ENCODE measurements at regions not wholly inside any gene's neighbourhood (a gene's known extent, or its start where the extent isn't known, plus 50 kb on each side); places are given as distances from the start of the nearest gene placed in this dataset.

DNA sequence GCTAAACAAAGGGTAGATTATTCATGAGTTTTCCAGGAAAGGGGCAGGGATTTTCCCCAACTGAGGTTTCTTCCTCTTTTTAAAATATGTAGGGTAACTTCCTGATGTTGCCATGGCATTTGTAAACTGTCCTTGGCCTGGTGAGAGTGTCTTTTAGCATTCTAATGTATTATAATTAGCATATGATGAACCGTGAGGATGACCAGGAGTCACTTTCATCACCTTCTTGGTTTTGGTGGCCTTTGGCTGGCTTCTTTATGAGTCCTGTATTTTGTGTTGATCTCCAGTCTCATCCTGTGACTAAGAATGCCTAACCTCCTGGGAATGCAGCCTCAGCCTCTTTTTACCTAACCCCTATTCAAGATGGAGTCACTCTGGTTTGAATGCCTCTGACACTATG is 391.0 kb upstream of the LINC00305 start:
- no peak for DNase-seq

- DNase-seq: no peak
Measured at GRCh38 chr18:64528646-64529045, 379.8 kb upstream of the LINC00305 start.

- no peak for DNase-seq
Measured at GRCh38 chr18:64519201-64519600, 370.3 kb upstream of the LINC00305 start.

- no peak for DNase-seq
Measured at GRCh38 chr18:64518191-64518590, 369.3 kb upstream of the LINC00305 start.

DNA sequence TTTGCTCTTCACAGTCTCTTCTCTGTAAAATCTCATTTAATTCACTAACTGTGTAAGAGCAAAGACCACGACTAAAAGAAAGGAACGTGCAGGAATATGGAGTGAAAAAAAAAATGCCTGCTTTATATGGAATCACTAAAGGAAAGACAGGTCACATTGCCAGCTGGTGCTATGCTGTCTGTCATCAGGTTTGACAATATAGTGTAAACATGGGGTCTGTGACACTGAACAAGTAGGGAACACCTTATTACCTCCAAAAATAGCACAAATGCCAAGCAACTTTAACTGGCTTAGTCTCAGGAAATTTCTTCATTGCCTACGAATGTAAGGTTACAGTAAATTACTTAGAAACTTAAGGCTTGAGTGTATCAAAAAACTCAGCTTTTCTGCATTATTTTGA is 364.5 kb upstream of the LINC00305 start:
- DNase-seq: no peak

GRCh38 chr18:64490207-64490606 is 341.3 kb upstream of the LINC00305 start:
- DNase-seq: no peak

GRCh38 chr18:64488698-64489097 is 339.8 kb upstream of the LINC00305 start:
- no peak for DNase-seq

GRCh38 chr18:64474773-64475172 is 325.9 kb upstream of the LINC00305 start:
- no peak for DNase-seq

DNA sequence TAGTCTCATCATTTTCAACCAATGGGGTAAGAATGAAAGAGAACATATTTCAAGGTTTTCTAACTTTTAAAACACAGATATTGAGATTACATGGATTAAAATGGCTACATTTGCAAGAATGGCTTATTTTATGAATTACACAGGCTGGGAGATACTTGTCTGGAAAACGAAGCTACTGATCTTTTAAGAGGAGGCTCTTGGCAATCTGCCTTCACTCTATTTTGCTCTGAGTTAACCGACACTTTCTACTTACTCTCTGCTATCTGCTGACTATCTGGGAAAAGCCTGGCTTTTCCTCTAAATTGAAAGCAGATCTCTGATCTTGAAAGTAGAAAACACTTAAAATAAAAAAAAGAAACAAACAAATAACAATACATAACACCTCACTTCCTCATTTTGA is 325.4 kb upstream of the LINC00305 start:
- no peak for DNase-seq

DNA sequence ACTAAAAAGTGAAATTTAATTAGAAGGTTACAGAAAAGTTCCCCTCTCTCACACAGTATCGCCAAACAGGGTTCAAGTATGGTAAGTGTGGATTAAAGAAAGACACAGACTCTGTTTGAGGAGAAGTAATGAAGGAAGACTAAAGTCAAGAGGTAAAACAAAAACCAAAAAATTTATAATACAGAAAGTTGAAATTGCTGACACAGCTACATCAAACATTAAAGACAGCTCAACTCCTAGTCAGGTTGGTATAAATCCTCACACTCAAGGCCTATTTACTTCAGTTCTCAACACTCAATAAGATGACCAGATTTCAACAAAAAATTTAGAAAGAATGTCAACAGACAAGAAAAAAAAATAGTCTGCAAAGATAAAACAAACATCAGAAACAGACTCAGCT is 300.5 kb upstream of the LINC00305 start:
- no peak for DNase-seq

- no peak for DNase-seq
Measured at GRCh38 chr18:64444819-64445218, 295.9 kb upstream of the LINC00305 start.

DNA sequence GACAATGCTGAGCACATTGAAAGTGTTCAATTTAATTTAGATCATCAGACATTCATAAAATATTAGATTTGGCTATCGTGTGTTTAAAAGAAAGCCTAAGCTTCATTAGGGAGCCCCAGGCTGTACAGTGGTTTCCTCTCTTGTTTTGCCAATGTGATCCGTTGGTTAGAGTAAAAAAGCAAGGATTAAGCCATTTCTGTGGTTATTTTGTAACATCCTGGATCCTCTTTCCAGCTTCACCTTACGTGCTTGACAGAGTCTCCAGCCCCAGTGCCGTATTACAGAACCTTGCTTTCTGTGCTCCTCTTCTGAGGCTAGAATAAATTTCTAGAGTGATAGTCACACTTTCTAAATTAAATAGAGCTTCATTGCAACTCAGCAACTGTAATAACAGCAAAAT is 289.3 kb upstream of the LINC00305 start:
- DNase-seq: no peak

DNA sequence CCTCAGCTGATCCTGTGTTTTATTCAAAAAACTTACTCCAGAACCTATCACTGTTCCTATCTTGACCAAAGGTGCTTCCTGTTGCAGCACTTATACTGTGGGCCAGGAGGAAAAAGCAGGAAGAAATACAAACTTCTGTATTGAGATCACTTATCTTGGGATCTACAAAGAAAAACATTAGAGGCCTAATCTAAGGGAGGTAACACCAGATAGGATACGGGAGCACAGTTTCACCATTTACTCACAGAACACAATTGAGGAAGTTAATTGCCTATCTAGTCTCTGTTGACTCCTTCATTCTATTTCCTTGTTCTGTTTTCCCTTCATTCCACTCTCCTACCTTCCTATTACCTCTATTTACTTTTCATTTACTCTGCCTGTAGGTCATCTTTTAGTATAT is 287.2 kb upstream of the LINC00305 start:
- DNase-seq: no peak

GRCh38 chr18:64419156-64419555 is 270.3 kb upstream of the LINC00305 start:
- no peak for DNase-seq

DNA sequence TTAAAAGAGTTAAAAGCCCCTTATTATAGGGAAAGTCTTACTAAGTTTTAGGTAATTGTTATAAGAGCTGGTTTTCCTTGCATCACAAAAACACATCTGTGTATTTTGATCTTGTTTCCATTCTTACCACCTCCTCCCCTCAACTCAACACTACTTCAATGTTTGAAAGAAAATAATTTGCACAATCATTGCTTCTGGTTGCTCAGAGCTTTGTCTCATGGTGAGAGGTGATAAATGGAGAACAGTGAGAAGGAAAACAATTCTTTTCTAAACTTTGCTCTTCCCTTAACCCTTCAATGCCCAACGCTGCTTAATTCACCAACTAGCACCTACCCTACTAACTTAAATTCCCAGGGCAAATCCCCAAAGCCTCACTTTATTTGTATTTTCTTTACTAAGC is 268.1 kb upstream of the LINC00305 start:
- no peak for DNase-seq

GRCh38 chr18:64415218-64415617 is 266.3 kb upstream of the LINC00305 start:
- DNase-seq: no peak

GRCh38 chr18:64410685-64411084 is 261.8 kb upstream of the LINC00305 start:
- DNase-seq: no peak

- DNase-seq: no peak
Measured at GRCh38 chr18:64409511-64409910, 260.6 kb upstream of the LINC00305 start.

DNA sequence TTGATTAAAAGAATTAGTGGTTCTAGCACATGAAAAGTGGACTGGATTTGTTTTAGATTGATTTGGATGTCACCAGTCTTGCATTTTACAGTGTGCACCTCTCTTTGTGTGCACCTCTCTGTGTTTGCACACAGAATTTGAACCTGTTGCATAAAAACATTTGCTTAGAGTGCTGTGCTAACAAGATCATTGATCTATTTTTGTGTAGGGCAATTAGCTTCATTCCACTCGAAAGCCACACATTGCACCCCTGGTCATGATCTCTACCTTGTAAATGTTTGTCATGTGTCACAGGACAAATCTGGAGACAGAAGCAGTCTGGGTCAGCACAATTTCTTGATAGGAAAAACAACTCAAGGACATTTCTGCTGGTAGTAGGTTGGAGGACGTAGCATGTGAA is 258.7 kb upstream of the LINC00305 start:
- DNase-seq: no peak

DNA sequence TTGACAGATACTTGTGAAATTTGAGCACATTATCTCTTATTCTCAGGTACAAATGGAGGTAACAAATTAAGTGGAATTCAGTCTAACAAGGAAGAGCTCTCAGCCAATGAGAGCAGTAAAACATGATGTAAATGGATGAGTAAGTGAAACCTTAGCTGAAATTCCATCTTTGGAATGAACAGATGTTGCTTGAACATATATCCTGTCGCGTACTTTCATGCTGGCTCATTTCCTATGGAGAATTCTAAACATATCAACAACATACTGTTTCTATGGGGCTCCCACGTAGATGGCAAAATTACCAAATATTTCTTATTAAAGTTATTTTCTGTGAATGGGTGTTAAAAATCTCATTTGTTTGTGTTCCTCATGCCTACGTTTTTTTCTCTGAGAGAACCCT is 256.3 kb upstream of the LINC00305 start:
- DNase-seq: no peak

DNA sequence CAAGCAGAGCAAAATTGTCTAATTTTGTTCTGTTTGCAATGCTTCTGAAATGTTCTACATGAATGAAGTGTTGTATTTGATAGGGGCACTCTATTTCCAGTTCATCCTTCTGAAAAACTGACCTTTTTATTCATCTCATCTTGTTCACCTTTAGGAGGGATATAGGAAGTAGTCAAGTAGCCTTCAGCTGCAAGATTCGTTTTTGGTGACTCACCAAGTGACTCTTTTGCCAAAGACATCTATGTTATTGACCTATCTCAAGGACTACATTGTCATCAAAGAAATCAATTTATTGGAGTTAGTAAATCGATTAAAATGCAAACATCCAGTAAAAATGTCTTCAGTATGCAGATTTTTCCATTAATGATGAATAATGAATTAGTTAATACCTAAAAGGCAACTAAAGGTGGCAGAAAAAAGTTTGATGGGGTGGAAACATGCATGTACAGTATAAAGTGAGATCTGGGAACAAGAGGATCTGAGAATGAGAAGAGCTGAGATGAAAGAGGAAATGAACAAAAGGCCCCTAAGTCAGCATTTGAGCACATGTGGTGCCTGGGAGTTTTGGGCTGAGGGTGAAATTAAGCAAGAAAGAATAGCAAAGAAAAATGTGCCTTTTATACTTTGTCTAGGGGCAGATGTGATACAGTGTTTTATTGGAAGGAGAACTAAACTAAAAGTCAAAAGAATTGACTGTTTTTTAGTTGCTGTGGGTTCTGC is 255.1 kb upstream of the LINC00305 start:
- DNase-seq: no peak

GRCh38 chr18:64402636-64403035 is 253.7 kb upstream of the LINC00305 start:
- DNase-seq: no peak

DNA sequence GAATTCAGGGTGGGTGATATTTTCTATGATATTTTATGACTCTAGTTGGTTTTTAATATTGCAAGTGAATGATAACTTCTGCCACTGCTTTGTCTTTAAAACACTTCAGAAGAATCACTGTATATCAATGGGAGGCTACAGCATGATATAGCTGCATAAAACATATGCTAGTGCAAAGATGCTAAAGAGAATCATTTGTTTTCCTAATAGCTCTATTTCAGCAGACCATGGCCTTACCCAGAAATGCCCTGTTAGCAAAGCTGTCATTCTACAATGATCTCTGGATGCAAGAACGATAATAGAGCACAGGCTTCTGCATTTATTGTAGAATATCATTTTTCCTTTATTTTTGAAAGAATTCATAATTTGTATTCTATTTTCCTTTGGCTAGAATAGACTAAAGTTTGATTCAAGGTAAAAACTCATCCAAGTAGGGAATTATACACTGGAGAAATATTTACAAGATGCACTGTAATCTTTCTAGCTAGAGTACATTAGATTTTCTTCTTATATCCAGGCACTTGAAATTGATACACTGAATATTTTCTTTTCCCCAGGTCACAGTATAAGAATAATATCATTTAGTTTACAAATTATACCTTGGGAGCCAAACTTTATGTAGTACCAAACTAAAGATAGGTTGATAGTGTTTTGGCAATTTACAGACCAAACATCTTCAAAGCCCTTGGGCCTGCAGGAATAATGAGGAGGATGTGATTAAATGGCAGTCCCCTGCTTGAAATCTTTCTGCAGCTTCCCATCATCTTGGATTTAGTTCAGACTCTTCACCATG is 252.6 kb upstream of the LINC00305 start:
- no peak for DNase-seq

DNA sequence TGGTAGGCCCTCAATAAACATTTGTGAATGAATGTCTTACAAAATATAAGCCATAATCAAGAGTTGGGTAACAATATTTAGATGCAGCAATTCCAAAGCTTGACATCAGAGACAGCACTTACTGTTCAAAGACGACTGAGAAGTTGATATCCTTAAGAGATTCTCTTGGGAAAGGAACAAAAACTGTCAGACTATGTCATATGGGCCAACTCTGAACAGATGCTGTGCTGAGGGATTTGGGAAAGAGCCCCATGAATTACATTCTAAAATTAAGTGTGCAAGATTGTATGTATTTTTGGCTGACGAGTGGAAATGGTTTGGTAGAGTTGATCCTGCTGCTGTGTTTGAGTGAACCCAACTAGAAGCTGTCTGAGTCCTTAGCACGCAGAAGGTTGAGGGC is 250.7 kb upstream of the LINC00305 start:
- DNase-seq: no peak

DNA sequence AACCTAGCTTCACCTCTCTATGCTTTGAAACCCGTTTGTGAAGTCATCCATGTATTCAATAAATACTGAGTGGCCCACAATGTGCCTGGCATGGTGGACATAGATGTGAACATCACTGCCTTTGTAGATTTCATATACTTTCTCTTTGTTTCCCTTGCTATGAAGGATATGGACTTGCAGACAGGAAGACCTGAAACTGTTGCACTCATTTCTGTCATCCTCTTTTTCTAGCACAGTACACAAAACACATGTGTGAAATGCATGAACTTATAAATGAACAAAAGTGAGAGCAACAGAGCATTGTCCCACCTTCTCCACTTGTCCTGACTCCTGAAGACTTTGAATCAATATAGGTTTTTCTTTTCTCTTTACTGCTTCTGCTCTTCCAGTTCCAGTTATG is 249.4 kb upstream of the LINC00305 start:
- no peak for DNase-seq
